Adrenal gland (tissue), 5 donors: ENCODE measurements at regions not wholly inside any gene's neighbourhood (a gene's known extent, or its start where the extent isn't known, plus 50 kb on each side); places are given as distances from the start of the nearest gene placed in this dataset.

Source experiments
- CTCF ChIP-seq, 6 experiments: fragments of 450-650 bp in 4 of 6; fragments of 200-600 bp in 2 of 6; sonication (generic) in 1 of 6; IDR thresholded peaks; 1 replicate in 5 of 6; 2 replicates in 1 of 6; pipeline versions ENCODE4 v1.5.1 to v1.8.0; 2016 to 2021; ENCODE audit warnings: antibody characterized with exemption in 6 of 6, mild to moderate bottlenecking in 2 of 6, moderate library complexity in 1 of 6
- POLR2A ChIP-seq, 2 donors: fragments of 450-650 bp; IDR thresholded peaks; one replicate each; pipeline ENCODE4 v1.6.1; 2017; ENCODE audit warnings: antibody characterized with exemption in 2 of 2, mild to moderate bottlenecking in 2 of 2, moderate library complexity in 1 of 2
- donor health status: DM: no; HTN: no; CAD: no.

DNA sequence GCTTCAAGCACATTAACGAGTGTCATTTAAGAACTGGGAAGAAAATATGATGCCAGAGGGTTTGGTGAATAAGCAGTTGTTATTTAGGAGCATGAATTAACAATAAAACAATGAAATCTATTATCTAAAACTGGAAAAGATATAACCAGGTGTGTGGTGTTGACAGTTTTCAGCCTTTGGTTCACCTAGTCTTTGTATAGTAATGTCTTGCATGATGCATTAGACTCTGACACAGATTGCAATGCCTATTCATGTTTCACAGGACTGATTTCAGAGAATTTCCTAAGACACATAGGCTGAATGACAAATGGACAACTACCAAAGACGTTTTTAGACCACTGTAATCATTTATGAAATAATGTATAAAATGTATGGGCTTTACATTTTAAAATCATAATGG lies 135.1 kb upstream of the CAV2 start:
- TF ChIP-seq CTCF (IDR thresholded peaks at IDR 0.05) (no peak), POLR2A (IDR thresholded peaks at IDR 0.05) (no peak)
